ENCODE measurements at regions not wholly inside any gene's neighbourhood (a gene's known extent, or its start where the extent isn't known, plus 50 kb on each side); places are given as distances from the start of the nearest gene placed in this dataset.

DNA sequence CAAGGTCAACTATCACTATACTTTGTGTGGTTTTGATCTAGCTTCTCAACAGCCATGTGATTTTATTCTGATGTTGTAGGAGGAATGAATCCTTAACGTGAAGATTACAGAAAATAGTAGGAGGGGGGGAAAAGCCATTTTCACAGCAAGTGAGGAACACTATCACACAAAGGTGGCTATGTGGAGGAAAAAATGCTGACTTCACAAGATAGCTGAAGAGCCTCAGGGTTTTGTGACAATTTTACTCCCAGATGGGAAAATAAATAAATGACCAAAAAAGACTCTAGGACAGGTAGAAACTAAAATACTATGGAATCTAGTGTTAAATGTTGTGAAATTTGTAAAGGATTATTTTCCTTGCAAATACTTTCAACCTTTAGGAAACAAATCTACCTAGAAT, 281.0 kb downstream of the ADRA2A start:
- no peak for DNase-seq

GRCh38 chr10:111360260-111360925, 283.6 kb downstream of the ADRA2A start:
- DNase-seq, result peak in 1 of 2 experiments; percentile 18

- DNase-seq, result no peak
Observed at GRCh38 chr10:111367531-111367930, 290.7 kb downstream of the ADRA2A start.

DNA sequence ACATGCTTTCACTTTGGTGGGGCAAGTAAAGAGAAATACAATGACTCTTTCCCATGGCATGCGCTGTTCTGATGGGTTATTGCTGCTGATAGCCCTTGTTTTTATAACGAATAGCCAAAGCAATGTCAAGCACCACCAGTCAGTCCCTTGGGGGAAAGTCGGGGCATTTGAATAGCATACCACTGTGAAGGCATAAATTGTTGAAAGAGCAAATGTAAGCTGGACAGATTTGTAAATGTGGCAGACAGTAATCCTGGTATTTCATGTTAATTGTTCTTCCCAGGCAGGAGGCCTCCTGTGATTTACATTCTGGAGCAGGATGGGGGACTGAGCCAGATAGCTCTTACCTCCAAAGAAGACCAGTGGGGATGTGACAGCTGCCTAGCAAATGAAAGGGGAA, 293.3 kb downstream of the ADRA2A start:
- no peak for DNase-seq

- no peak for DNase-seq
Observed at GRCh38 chr10:111373696-111374095, 296.9 kb downstream of the ADRA2A start.

- no peak for DNase-seq
Observed at GRCh38 chr10:111379534-111380187, 302.8 kb downstream of the ADRA2A start.

- no peak for DNase-seq
Observed at GRCh38 chr10:111384556-111384955, 307.7 kb downstream of the ADRA2A start.

- DNase-seq, result no peak
Observed at GRCh38 chr10:111390813-111391563, 314.2 kb downstream of the ADRA2A start.

DNA sequence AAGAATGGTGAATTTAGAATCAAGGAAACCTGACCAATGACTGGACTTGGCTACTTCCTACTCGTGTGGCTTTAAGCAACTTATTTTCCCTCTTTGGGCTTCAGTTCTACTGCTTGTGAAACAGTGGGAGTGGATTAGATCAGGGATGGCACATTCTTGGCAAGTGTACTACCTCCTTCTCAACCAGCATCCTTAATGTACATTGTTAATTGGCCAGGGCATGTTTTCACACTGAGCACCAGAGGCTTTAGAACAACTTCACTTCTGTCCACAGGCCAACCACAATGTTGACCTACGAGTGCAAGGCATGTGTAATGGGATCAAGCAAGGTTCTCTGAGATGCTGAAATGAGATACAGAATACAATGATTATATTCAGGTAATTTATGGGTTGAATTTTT, 315.3 kb downstream of the ADRA2A start:
- DNase-seq, result no peak

GRCh38 chr10:111392910-111393309, 316.1 kb downstream of the ADRA2A start:
- no peak for DNase-seq

GRCh38 chr10:111410740-111411139, 333.9 kb downstream of the ADRA2A start:
- no peak for DNase-seq

- no peak for DNase-seq
Observed at GRCh38 chr10:111425459-111425858, 348.6 kb downstream of the ADRA2A start.

GRCh38 chr10:111429288-111430028, 352.6 kb downstream of the ADRA2A start:
- DNase-seq, result no peak

DNA sequence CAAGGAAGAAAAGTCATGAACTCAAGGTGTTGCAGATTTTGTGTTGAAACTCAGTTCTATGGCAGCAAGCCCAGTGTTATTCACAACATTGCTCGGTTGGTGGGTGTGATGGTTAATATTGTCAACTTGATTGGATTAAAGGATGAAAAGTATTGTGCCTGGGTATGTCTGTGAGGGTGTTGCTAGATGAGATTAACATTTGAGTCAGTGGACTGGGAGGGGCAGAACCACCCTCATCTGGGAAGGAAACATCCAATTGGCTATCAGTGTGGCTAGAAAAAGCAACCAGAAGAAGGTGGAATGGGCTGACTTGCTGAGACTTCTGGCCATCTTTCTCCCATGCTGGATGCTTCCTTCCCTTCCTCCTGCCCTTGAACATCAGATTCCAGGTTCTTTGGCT, 353.2 kb downstream of the ADRA2A start:
- no peak for DNase-seq

GRCh38 chr10:111432588-111432987, 355.8 kb downstream of the ADRA2A start:
- no peak for DNase-seq

DNA sequence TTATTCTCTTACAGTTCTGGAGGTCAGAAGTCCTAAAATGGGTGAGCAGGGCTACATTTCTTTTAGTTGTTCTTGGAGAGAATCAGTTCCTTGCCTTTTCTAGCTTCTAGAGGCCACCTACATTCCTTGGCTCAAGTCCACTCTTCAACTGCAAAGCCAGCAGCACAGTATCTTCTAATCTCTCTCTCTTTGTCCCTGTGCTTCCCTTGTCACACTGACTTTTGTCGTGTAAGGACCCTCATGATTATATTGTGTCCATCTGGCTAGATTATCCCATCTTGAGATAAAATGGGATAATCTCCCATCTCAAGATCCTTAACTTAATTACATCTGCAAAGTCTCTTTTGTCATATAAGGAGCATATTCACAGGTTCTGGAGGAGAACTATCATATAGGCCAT, 359.0 kb downstream of the ADRA2A start:
- no peak for DNase-seq

- DNase-seq, result no peak
Observed at GRCh38 chr10:111439034-111439842, 362.4 kb downstream of the ADRA2A start.

GRCh38 chr10:111440501-111440900, 363.7 kb downstream of the ADRA2A start:
- DNase-seq, result no peak

- DNase-seq, result no peak
Observed at GRCh38 chr10:111445667-111446066, 368.8 kb downstream of the ADRA2A start.

- DNase-seq, result no peak
Observed at GRCh38 chr10:111446966-111447365, 370.1 kb downstream of the ADRA2A start.

- no peak for DNase-seq
Observed at GRCh38 chr10:111452153-111452552, 375.3 kb downstream of the ADRA2A start.

DNA sequence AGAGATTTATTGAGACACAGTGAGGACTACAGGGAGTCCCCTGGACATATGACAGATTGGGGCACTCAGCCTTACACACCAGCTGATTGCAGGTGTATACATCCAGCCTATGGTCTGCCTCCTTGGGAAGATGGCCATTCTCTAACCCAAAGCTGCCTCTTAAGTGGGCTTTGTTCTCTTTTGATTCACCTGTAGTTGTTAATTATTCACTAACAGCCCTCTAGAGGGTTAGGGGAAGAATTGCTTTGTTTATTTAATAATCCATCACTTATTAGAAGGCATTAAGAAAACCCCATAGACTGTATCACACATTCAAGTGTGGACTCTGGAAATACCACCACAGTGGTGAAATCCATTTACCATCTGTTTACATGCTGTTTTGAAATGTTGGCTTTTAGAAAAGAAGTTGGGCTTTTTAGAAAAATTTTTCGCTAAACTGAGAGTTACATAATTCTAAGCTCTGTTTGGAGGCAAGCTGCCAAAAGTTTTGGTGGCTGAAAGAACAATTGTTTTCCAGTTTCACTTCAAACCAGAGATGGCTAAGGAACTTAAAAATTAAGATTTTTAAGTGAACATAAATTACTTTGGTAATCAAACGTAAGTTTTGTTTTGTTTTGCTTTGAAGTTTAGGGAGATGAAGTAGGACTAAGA, 379.1 kb downstream of the ADRA2A start:
- no peak for DNase-seq

Measured in SW 1271 (cell line).